GM23338 (cell line): ENCODE measurements at regions not wholly inside any gene's neighbourhood (a gene's known extent, or its start where the extent isn't known, plus 50 kb on each side); places are given as distances from the start of the nearest gene placed in this dataset.

Experiments used
- CREB1 ChIP-seq: fragments of 250-450 bp; sonication (Bioruptor Pico); IDR thresholded peaks from 2 replicates; pipeline ENCODE4 v1.5.0; 2020; ENCODE audit warnings: low read depth, mild to moderate bottlenecking, moderate library complexity
- CTCF ChIP-seq, 2 experiments: fragments of 200-600 bp in 1 of 2; sonication (generic) in 1 of 2; conservative IDR thresholded peaks; 2 replicates each; pipeline versions ENCODE4 v1.5.1 to v1.6.1; 2016 to 2017; ENCODE audit warnings: antibody characterized with exemption in 2 of 2, low read depth in 2 of 2, mild to moderate bottlenecking in 2 of 2, moderate library complexity in 1 of 2
- EZH2 ChIP-seq: fragments of 200-600 bp; sonication (generic); IDR thresholded peaks from one replicate; pipeline ENCODE4 v1.8.0; 2017; ENCODE audit warnings: antibody characterized with exemption, mild to moderate bottlenecking, low read depth; ENCODE audit not compliant: unreplicated experiment
- EZH2phosphoT487 ChIP-seq: fragments of 200-600 bp; sonication (generic); IDR thresholded peaks from one replicate; pipeline ENCODE4 v1.8.1; 2018; ENCODE audit warnings: antibody characterized with exemption; ENCODE audit not compliant: unreplicated experiment
- JUNB ChIP-seq: IDR thresholded peaks from one replicate; pipeline ENCODE4 v1.6.1; 2016; ENCODE audit warnings: antibody characterized with exemption; ENCODE audit not compliant: unreplicated experiment
- NANOG ChIP-seq: IDR thresholded peaks from 2 replicates; pipeline ENCODE4 v1.6.1; 2016; ENCODE audit warnings: antibody characterized with exemption, borderline replicate concordance
- POLR2AphosphoS5 ChIP-seq: IDR thresholded peaks from 2 replicates; pipeline ENCODE4 v1.6.1; 2016; ENCODE audit warnings: antibody characterized with exemption, low read depth
- REST ChIP-seq: IDR thresholded peaks from one replicate; pipeline ENCODE4 v1.6.1; 2018; ENCODE audit warnings: antibody characterized with exemption; ENCODE audit not compliant: unreplicated experiment
- ZNF331 ChIP-seq: fragments of 250-450 bp; sonication (Bioruptor Pico); IDR thresholded peaks from 2 replicates; pipeline ENCODE4 v1.5.0; 2020; ENCODE audit warnings: low read depth, mild to moderate bottlenecking, moderate library complexity
- ZNF462 ChIP-seq: fragments of 250-450 bp; sonication (Bioruptor Pico); IDR thresholded peaks from 2 replicates; pipeline ENCODE4 v1.5.0; 2020; ENCODE audit warnings: mild to moderate bottlenecking, moderate library complexity

- TF ChIP-seq CTCF (conservative IDR thresholded peaks at IDR 0.05; ENCODE audit: low read depth in 2 of 2), result no peak
- no peak for TF ChIP-seq EZH2phosphoT487
- no peak for TF ChIP-seq EZH2
- no peak for TF ChIP-seq ZNF462 (CRISPR knock-in tag)
- no peak for TF ChIP-seq JUNB
- no peak for TF ChIP-seq CREB1 (CRISPR knock-in tag)
- TF ChIP-seq POLR2AphosphoS5, result no peak
- TF ChIP-seq NANOG, result no peak
- TF ChIP-seq REST, result no peak
- no peak for TF ChIP-seq ZNF331 (CRISPR knock-in tag)
These were observed 601.7 kb downstream of the SI start for GRCh38 chr3:164476631-164477030.
